HL-60 (cell line): ENCODE measurements at regions not wholly inside any gene's neighbourhood (a gene's known extent, or its start where the extent isn't known, plus 50 kb on each side); places are given as distances from the start of the nearest gene placed in this dataset.

ENCODE experiments used
- DNase-seq, 2 experiments: peaks; one replicate each; pipeline ENCODE4 v3.0.0-alpha.2; 2010 to 2020; ENCODE audit warnings: low read depth in 1 of 2, low spot score in 1 of 2
- H3K27ac ChIP-seq: fragments of 250-450 bp; sonication (Bioruptor Pico); replicated peaks from 2 replicates; pipeline ENCODE4 v1.5.1; 2020; ENCODE audit warnings: mild to moderate bottlenecking, moderate library complexity
- H3K27me3 ChIP-seq: fragments of 250-450 bp; sonication (Bioruptor Pico); 2 replicates; pipeline ENCODE4 v1.5.1; 2021; ENCODE audit warnings: mild to moderate bottlenecking, moderate library complexity; ENCODE audit not compliant: insufficient read depth, poor library complexity, severe bottlenecking
- H3K4me3 ChIP-seq: replicated peaks from 2 replicates; pipeline ENCODE4 v1.5.1; 2011; ENCODE audit warnings: mild to moderate bottlenecking, control low read depth, low read length; ENCODE audit not compliant: insufficient read depth
- GABPA ChIP-seq: IDR thresholded peaks from 2 replicates; pipeline ENCODE4 v1.6.1; 2012; ENCODE audit warnings: low read depth
- POLR2AphosphoS5 ChIP-seq: IDR thresholded peaks from 2 replicates; pipeline ENCODE4 v1.6.1; 2012; ENCODE audit warnings: low read depth
- REST ChIP-seq: IDR thresholded peaks from 2 replicates; pipeline ENCODE4 v1.6.1; 2012; ENCODE audit warnings: low read depth; ENCODE audit not compliant: insufficient replicate concordance
- SPI1 ChIP-seq: IDR thresholded peaks from 2 replicates; pipeline ENCODE4 v1.6.1; 2012; ENCODE audit warnings: low read depth, mild to moderate bottlenecking, borderline replicate concordance
- TF ChIP-seq, protein P1 (sequence below): IDR thresholded peaks from one replicate; pipeline ENCODE4 v1.5.1; 2011; ENCODE audit warnings: low read length, control low read depth, inconsistent platforms; ENCODE audit not compliant: insufficient read depth

GRCh38 chr5:173534031-173534430 lies 82.4 kb downstream of the BOD1 start:
- Histone ChIP-seq H3K27me3 (no peaks in the 10 kb centered on the region), H3K4me3 (no peak overlapping the region), H3K27ac (no peak overlapping the region)
- TF ChIP-seq REST, result no peak
- no peak for TF ChIP-seq POLR2AphosphoS5
- TF ChIP-seq, protein P1, sequence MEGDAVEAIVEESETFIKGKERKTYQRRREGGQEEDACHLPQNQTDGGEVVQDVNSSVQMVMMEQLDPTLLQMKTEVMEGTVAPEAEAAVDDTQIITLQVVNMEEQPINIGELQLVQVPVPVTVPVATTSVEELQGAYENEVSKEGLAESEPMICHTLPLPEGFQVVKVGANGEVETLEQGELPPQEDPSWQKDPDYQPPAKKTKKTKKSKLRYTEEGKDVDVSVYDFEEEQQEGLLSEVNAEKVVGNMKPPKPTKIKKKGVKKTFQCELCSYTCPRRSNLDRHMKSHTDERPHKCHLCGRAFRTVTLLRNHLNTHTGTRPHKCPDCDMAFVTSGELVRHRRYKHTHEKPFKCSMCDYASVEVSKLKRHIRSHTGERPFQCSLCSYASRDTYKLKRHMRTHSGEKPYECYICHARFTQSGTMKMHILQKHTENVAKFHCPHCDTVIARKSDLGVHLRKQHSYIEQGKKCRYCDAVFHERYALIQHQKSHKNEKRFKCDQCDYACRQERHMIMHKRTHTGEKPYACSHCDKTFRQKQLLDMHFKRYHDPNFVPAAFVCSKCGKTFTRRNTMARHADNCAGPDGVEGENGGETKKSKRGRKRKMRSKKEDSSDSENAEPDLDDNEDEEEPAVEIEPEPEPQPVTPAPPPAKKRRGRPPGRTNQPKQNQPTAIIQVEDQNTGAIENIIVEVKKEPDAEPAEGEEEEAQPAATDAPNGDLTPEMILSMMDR, result no peak
- no peak for TF ChIP-seq SPI1
- TF ChIP-seq GABPA, result no peak
- no peak for DNase-seq

DNA sequence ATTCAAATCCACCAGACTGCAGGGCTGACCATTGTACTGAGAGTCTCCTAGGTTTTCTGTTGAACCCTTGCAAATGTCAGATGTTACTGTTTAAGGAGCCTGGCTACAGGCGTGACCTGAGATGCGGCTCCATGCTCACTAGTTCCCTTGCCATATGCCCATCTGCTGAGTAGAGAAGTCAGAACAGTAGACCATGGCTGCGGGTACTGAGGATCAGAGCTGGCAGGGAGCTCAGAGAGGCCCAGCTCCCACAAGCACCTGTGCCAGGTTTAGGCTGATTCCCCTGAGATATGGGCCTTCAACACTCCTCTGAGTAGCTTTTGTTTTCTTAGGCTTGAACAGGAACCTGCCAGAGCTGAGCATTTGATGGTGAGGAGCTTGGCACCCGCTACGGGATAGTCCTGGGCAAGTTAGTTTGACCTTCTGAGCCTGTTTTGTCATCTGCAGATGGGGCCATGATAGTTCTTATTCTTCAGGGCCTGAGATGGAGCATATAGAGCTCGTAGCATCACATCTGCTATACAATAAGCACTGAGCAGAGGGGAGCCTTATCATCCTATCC lies 83.7 kb downstream of the BOD1 start:
- no peak overlapping the region for H3K4me3 ChIP-seq
- no peak for DNase-seq
- no peaks in the 10 kb centered on the region for H3K27me3 ChIP-seq
- no peak for TF ChIP-seq REST
- TF ChIP-seq GABPA, result no peak
- TF ChIP-seq, protein P1, result no peak
- no peak for TF ChIP-seq POLR2AphosphoS5
- TF ChIP-seq SPI1, result no peak
- H3K27ac ChIP-seq, result no peak overlapping the region

- no peak for DNase-seq
- Histone ChIP-seq H3K27me3 (peaks cover under 1% of the 10 kb centered on the region), H3K4me3 (no peak overlapping the region), H3K27ac (no peak overlapping the region)
- TF ChIP-seq SPI1, result no peak
- TF ChIP-seq POLR2AphosphoS5, result no peak
- no peak for TF ChIP-seq REST
- no peak for TF ChIP-seq GABPA
- TF ChIP-seq, protein P1, result no peak
Measured at GRCh38 chr5:173531863-173532262, 84.6 kb downstream of the BOD1 start.
